LNCAP (cell line): ENCODE measurements at regions not wholly inside any gene's neighbourhood (a gene's known extent, or its start where the extent isn't known, plus 50 kb on each side); places are given as distances from the start of the nearest gene placed in this dataset.

Experiments
- CTCF ChIP-seq: fragments of 450-650 bp; IDR thresholded peaks from 2 replicates; pipeline ENCODE4 v1.5.1; 2017; ENCODE audit warnings: mild to moderate bottlenecking

- no peak for TF ChIP-seq CTCF
Measured at GRCh38 chr2:49342156-49342555, 187.8 kb upstream of the FSHR start.

GRCh38 chr2:49335546-49335945 lies 181.2 kb upstream of the FSHR start:
- no peak for TF ChIP-seq CTCF

- no peak for TF ChIP-seq CTCF
Measured at GRCh38 chr2:49332415-49332814, 178.1 kb upstream of the FSHR start.

- no peak for TF ChIP-seq CTCF
Measured at GRCh38 chr2:49318531-49318930, 164.2 kb upstream of the FSHR start.

- TF ChIP-seq CTCF: no peak
Measured at GRCh38 chr2:49309461-49309860, 155.1 kb upstream of the FSHR start.

- no peak for TF ChIP-seq CTCF
Measured at GRCh38 chr2:49306925-49307324, 152.6 kb upstream of the FSHR start.

- no peak for TF ChIP-seq CTCF
Measured at GRCh38 chr2:49298230-49298629, 143.9 kb upstream of the FSHR start.

GRCh38 chr2:49296107-49296867 lies 142.0 kb upstream of the FSHR start:
- no peak for TF ChIP-seq CTCF
